OCI-LY3 (cell line): ENCODE measurements at regions not wholly inside any gene's neighbourhood (a gene's known extent, or its start where the extent isn't known, plus 50 kb on each side); places are given as distances from the start of the nearest gene placed in this dataset.

ENCODE experiments used
- H2AFZ ChIP-seq: fragments of 200-600, 300-600 bp; shearing (Covaris generic); 2 replicates; pipeline ENCODE4 v1.6.0; 2014; ENCODE audit warnings: antibody characterized with exemption, low read depth, low read length
- H3K27ac ChIP-seq: fragments of 200-600, 300-600 bp; sonication (generic); 2 replicates; pipeline ENCODE4 v1.5.1; 2014; ENCODE audit warnings: mild to moderate bottlenecking, low read length, moderate library complexity, mixed read lengths
- H3K27me3 ChIP-seq: fragments of 200-600, 300-600 bp; sonication (generic); 2 replicates; pipeline ENCODE4 v1.6.1; 2014; ENCODE audit warnings: low read depth, low read length, mixed read lengths
- H3K36me3 ChIP-seq: fragments of 200-600, 300-600 bp; sonication (generic); replicated peaks from 2 replicates; pipeline ENCODE3; 2014; ENCODE audit warnings: low read depth, low read length, mixed read lengths
- H3K4me1 ChIP-seq: fragments of 300-600, 200-600 bp; sonication (generic); 2 replicates; pipeline ENCODE4 v1.6.1; 2014; ENCODE audit warnings: low read length, mixed read lengths
- H3K4me2 ChIP-seq: fragments of 200-600, 300-600 bp; sonication (generic); 2 replicates; pipeline ENCODE4 v1.6.1; 2014; ENCODE audit warnings: low read length, mixed read lengths
- H3K4me3 ChIP-seq: fragments of 300-600, 200-600 bp; sonication (generic); 2 replicates; pipeline ENCODE4 v1.5.1; 2014; ENCODE audit warnings: antibody characterized with exemption, mild to moderate bottlenecking, low read length, moderate library complexity
- H3K79me2 ChIP-seq: fragments of 300-600, 200-600 bp; shearing (Covaris generic); 2 replicates; pipeline ENCODE4 v1.6.1; 2014; ENCODE audit warnings: mild to moderate bottlenecking, low read length, mixed read lengths
- H3K9ac ChIP-seq: fragments of 300-600, 200-600 bp; shearing (Covaris generic); 2 replicates; pipeline ENCODE4 v1.6.0; 2014; ENCODE audit warnings: mild to moderate bottlenecking, low read length, moderate library complexity
- H3K9me3 ChIP-seq: fragments of 200-600, 300-600 bp; shearing (Covaris generic); 2 replicates; pipeline ENCODE4 v1.6.1; 2014; ENCODE audit warnings: low read length, mixed read lengths; ENCODE audit not compliant: insufficient read depth
- H4K20me1 ChIP-seq: fragments of 200-600, 300-600 bp; sonication (generic); 2 replicates; pipeline ENCODE4 v1.6.1; 2016; ENCODE audit warnings: low read length, mixed read lengths; ENCODE audit not compliant: insufficient read depth
- EZH2phosphoT487 ChIP-seq: fragments of 200-600 bp; shearing (Covaris generic); IDR thresholded peaks from 2 replicates; pipeline ENCODE4 v1.6.1; 2018; ENCODE audit warnings: antibody characterized with exemption, mixed run types, low read depth
- TF ChIP-seq, protein P1 (sequence below): fragments of 200-600, 300-600 bp; sonication (generic); IDR thresholded peaks from 2 replicates; pipeline ENCODE4 v1.5.1; 2014; ENCODE audit warnings: antibody characterized with exemption, low read length, low read depth

DNA sequence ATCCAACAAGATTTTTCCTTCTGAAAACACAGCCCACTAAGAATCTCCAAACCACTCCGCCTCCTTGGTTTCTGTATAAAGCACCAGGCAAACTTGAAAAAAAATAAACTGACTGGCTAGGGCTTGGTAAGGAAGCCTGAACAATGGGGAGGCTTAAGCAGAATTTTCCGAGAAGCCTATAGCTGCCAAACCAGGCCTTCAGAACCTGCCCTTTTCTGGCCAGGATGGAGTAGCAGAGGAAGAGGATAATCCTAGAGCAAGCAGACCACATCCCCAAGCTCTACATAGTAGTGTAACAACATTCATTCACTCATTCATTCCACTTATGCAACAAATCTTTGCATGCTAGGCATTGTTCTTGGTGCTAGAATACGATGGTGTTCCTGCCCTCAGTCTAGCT, 529.6 kb upstream of the ZEB2 start:
- H3K79me2 ChIP-seq = no peaks in the 10 kb centered on the region
- H3K4me2 ChIP-seq = no peak overlapping the region
- H3K36me3 ChIP-seq = no peaks in the 10 kb centered on the region
- no peaks in the 10 kb centered on the region for H4K20me1 ChIP-seq
- no peak overlapping the region for H3K27ac ChIP-seq
- no peak overlapping the region for H3K9ac ChIP-seq
- no peak overlapping the region for H3K4me3 ChIP-seq
- no peaks in the 10 kb centered on the region for H3K4me1 ChIP-seq
- no peak overlapping the region for H2AFZ ChIP-seq
- no peaks in the 10 kb centered on the region for H3K27me3 ChIP-seq
- TF ChIP-seq EZH2phosphoT487 = no peak
- TF ChIP-seq, protein P1, sequence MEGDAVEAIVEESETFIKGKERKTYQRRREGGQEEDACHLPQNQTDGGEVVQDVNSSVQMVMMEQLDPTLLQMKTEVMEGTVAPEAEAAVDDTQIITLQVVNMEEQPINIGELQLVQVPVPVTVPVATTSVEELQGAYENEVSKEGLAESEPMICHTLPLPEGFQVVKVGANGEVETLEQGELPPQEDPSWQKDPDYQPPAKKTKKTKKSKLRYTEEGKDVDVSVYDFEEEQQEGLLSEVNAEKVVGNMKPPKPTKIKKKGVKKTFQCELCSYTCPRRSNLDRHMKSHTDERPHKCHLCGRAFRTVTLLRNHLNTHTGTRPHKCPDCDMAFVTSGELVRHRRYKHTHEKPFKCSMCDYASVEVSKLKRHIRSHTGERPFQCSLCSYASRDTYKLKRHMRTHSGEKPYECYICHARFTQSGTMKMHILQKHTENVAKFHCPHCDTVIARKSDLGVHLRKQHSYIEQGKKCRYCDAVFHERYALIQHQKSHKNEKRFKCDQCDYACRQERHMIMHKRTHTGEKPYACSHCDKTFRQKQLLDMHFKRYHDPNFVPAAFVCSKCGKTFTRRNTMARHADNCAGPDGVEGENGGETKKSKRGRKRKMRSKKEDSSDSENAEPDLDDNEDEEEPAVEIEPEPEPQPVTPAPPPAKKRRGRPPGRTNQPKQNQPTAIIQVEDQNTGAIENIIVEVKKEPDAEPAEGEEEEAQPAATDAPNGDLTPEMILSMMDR = no peak
- no peaks in the 10 kb centered on the region for H3K9me3 ChIP-seq

DNA sequence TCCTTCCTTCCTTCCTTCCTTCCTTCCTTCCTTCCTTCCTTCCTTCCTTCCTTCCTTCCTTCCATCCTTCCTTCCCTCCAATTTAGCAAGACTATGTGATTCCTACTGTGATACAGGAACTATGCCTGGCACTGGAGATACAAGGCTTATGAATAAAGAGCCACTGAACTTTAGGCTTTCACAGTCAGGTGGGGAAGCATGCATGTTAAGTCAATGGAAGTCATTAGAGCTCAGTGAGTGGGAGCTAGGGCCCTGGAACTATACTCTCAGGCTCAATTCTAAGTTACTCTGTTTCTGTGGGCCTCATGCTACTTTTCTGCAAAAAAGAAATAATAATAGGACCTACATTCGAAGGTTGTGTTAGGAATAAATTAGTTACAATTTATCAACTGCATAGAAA, 527.6 kb upstream of the ZEB2 start:
- Histone ChIP-seq H3K27ac (no peak overlapping the region), H4K20me1 (no peaks in the 10 kb centered on the region), H3K9ac (no peak overlapping the region), H3K36me3 (no peaks in the 10 kb centered on the region), H3K4me2 (no peak overlapping the region), H3K79me2 (no peaks in the 10 kb centered on the region), H3K9me3 (no peaks in the 10 kb centered on the region), H3K27me3 (no peaks in the 10 kb centered on the region), H2AFZ (no peak overlapping the region), H3K4me3 (no peak overlapping the region), H3K4me1 (no peaks in the 10 kb centered on the region)
- TF ChIP-seq, protein P1 = no peak

DNA sequence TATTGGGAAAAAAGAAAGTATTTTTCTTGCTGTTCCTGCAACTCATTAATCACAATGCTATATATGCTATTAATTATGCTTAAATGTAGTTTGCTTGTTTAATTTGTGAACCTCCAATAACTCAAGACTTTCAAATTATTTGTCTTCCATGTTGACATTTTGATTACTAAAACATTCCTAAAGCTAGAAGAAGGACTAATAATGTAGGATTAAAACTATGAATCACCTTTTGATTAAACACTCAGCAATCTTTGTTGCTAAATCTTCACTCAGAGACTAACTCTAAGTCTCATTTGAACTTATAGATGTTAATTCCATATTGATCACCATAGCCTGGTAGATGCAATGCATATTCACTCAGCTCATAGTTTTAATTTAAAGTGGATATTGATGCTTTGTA, 524.6 kb upstream of the ZEB2 start:
- Histone ChIP-seq H3K9ac (no peak overlapping the region), H3K27ac (no peak overlapping the region)

DNA sequence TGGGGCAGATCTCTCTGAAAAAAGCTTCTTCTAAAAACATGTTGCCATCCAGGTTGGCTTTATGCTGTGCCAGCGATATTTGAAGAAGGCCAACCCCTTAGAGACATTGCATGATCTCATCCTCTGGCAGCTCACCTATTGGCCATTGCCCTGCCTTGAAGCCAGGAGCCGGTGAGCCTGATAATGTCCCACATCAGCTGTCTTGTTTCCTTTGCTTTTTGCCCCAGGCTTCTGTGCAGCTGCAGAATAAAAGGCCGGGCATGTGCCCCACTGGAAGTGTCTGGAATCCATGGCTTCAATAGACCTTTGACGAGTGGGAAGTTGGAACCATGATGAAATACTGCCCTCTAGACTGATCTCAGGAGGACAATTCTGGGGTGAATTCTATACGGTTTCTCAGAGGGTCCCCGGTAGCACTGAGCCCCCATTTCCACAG, 523.5 kb upstream of the ZEB2 start:
- Histone ChIP-seq H3K4me2 (no peak overlapping the region), H4K20me1 (no peaks in the 10 kb centered on the region), H3K27ac (no peak overlapping the region), H3K4me1 (no peaks in the 10 kb centered on the region), H3K27me3 (no peaks in the 10 kb centered on the region), H3K4me3 (no peak overlapping the region), H3K79me2 (no peaks in the 10 kb centered on the region), H3K9me3 (no peaks in the 10 kb centered on the region), H2AFZ (no peak overlapping the region), H3K9ac (no peak overlapping the region), H3K36me3 (no peaks in the 10 kb centered on the region)
- TF ChIP-seq EZH2phosphoT487 = no peak
- TF ChIP-seq, protein P1 = peak; percentile 25

More for the DNA sequence above, 524.6 kb upstream of the ZEB2 start:
- no peaks in the 10 kb centered on the region for H3K9me3 ChIP-seq
- H3K36me3 ChIP-seq = no peaks in the 10 kb centered on the region
- H3K4me2 ChIP-seq = no peak overlapping the region
- no peaks in the 10 kb centered on the region for H3K79me2 ChIP-seq
- TF ChIP-seq, protein P1 = no peak
- TF ChIP-seq EZH2phosphoT487 = no peak
- no peaks in the 10 kb centered on the region for H3K4me1 ChIP-seq
- no peak overlapping the region for H2AFZ ChIP-seq
- no peaks in the 10 kb centered on the region for H3K27me3 ChIP-seq
- no peaks in the 10 kb centered on the region for H4K20me1 ChIP-seq
- H3K4me3 ChIP-seq = no peak overlapping the region
